Esophagus mucosa (tissue), 1 donor: ENCODE measurements at regions not wholly inside any gene's neighbourhood (a gene's known extent, or its start where the extent isn't known, plus 50 kb on each side); places are given as distances from the start of the nearest gene placed in this dataset.
"Not testable (repeated sequence)": the region's sequence is repeated elsewhere in the genome, so short reads cannot be mapped to it uniquely, and the experiment has no call there.

Source experiments
- ATAC-seq: fragments of 200-7000 bp; cut with Tn5 transposase; one replicate; pipeline ENCODE4 v1.9.1; 2020
- donor health status: DM: yes; HTN: yes; CAD: no.

GRCh38 chr1:229710746-229711145, 84.7 kb downstream of the URB2 start:
- ATAC-seq = no peak

GRCh38 chr1:229714306-229714705, 88.3 kb downstream of the URB2 start:
- ATAC-seq = no peak

DNA sequence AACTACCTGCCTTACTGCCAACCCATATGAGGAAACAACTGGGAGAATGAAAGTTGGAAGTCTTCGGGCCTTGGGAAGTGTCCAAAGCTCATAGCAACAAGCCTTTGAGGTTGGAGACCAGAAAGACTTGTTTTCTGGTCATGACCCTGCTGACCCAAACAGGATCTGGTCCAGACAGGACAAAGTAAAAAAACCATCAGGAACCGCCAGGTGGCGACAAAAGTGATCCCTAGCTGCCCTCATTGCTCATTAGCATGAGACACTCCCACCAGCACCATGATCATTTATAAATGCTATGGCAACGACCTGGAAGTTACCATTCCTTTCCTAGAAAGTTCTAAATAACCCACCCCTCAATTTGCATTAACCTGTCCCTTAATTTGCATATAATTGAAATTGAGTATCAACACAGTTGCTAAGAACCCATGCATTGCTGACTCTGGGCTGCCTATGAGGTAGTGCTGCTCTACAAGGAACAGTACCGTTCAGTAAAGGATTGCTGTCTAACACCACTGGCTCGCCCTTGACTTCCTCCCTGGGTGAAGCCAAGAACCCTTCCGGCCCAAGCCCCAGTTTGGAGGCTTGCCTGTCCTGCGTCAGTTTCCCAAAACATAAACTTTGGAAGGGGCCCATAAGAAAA, 89.0 kb downstream of the URB2 start:
- peak; percentile 80 for ATAC-seq

DNA sequence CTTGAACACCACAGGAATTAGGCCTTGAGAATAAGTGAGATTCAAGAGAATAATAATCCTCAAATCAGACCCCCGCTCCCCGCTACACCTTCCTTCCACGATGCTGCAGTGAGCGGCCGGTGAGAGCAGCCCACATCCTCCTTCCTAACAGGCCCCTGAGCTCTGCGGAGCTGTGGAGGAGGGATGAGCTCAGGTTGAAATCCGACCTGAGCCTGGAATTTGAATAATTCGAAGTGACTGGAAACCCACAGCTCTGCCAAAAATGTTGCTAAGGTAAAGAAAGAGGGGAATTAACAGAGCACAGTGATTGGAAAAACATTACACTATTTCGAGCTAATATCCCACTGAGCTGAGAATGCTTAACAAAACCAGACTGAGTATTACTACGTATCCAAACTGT, 90.0 kb downstream of the URB2 start:
- ATAC-seq = no peak

DNA sequence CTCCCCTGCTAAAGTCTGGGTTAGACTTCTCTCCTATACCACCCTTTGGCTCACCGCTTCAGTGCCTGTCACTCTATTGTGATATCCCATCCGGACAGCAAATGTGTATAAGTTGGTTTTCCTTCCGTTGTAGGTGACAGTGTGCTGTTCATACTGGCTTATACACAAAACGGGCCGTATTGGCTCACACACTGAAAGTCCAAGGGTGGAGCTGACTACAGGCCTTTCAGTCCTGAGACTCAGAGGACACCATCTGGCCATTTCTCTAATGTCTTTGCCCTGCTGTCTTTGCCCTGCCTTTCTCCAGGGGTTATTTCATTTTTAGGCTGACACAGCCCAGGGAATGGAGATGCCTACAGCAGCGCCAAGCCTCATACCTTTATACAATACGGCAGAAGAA, 90.7 kb downstream of the URB2 start:
- ATAC-seq = no peak

- peak; percentile 37 for ATAC-seq
These were observed 91.9 kb downstream of the URB2 start for GRCh38 chr1:229717786-229718576.

DNA sequence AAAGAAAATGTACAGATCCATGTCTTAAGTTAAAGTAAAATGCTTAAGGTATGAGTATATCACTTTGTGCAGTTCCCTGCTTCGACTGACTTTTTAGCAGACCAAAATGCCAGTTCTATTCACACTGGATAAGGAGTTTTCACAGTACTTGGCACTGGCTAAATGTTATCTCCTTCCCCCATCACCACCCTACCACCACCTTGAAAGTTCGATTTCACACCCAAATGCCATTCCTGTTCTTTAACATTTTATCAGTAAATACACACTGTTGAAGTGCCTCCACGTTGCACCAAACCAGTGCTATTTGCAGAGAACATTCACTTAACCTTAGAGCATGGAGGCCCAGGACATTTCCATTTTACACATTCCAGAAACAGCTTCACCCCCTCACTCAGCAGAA, 100.0 kb downstream of the URB2 start:
- ATAC-seq = no peak

DNA sequence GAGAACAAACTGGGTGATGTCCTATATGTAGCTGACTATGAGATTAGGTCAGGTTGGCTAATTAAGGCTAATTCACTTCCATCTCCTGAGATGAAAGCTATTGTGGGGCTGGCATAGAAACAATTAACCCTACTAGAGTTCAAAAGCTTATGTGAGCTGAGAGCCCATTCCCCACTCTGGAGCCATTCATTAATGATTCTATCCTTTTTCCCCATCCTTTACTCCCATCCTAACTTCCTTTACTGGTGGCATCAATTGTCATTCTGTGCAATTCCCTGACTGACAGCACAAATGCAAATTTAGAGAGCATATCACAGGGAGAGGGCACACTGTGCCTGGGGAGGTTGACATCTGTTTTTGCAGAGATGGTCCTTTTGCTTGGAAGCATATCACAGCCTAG, 103.9 kb downstream of the URB2 start:
- no peak for ATAC-seq

DNA sequence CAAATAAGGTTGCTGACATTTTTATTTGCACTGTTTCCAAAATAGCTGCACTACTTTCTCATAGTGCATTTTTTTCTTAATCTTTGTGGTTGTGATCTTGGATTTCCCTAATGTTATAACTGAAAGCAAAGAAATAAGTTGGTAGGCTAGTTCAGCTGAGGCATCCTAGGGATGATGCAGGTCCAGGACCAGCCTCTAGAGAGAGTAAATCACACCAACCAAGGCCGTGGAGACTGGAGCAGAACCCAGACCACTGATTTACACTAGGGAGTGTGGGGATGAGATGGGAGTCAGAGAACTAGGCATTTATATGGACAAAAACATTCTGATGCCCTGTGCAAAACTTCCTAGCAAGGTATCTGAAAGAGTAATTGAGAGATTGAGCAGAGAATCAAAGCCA, 104.5 kb downstream of the URB2 start:
- ATAC-seq = no peak

- ATAC-seq = no peak
These were observed 106.0 kb downstream of the URB2 start for GRCh38 chr1:229732061-229732460.

- ATAC-seq = no peak
These were observed 110.3 kb downstream of the URB2 start for GRCh38 chr1:229736376-229736775.

DNA sequence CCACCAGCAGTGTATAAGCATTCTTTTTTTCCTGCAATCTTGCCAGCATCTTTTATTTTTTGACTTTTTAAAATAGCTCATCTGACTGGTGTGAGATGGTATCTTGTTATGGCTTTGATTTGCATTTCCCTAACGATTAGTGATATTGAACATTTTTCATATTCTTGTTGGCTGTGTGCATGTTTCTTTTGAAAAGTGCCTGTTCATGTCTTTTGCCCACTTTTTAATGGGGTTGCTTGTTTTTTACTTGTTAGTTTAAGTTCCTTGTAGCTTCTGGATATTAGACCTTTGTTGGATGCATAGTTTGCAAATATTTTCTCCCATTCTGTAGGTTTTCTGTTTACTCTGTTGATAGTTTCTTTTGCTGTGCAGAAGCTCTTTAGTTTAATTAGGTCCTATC, 116.6 kb downstream of the URB2 start:
- ATAC-seq = not testable (repeated sequence)

DNA sequence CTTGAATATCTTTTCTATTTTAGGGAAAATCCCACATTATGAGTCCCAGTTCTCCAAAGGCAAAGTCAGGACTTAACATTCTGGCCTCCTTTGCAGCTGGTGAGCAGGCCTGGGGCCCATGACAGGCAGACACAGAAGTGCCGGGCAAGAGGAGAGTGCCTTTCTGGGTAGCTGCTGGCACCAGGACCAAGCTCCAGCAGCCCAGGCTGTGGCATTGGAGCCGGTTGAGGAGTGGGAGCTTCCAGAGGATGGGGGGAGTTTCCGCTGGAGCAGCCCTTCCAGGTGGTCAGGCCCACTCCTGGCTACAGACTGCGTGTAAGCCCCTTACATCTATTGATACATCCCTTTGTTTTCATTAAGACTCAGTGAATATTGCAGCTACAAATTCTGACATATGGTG, 123.9 kb downstream of the URB2 start:
- no peak for ATAC-seq

DNA sequence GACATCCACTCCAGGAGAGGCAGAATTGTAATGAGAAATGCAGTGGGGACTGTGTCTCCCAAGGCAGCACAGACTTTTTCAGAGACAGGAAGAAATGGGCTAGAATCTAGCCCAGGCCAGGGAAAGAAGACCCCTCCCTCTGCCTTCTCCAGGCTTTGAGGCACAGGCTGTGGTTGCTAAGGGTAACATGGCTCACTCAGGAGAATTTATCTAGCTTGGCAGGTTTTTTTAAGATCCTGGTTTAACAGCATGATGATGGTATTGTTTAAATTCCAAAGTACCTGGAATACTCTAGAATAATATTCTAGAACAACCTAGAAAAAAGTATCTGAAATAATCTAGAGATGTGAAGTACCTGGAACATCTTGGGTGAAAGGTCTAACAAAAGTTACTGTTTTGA, 125.6 kb downstream of the URB2 start:
- no peak for ATAC-seq

DNA sequence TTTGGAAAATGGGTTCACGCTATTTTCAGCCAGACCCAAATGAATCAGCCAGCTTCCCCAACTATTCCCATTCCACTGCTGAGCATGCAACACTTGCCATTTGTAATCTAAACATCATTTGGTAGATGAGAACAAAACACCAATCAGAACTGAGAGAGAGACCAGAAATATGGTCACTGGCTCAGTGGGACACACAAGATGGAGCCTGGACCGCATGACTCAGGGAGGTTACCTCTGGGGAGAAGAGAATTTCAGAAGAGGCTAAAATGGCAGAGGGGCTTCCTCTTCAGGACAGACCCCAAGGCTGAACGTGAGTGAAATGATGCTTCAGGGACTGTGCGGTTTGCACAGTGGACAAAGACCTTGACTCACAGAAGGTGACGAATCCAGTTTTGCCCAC, 126.6 kb downstream of the URB2 start:
- no peak for ATAC-seq

DNA sequence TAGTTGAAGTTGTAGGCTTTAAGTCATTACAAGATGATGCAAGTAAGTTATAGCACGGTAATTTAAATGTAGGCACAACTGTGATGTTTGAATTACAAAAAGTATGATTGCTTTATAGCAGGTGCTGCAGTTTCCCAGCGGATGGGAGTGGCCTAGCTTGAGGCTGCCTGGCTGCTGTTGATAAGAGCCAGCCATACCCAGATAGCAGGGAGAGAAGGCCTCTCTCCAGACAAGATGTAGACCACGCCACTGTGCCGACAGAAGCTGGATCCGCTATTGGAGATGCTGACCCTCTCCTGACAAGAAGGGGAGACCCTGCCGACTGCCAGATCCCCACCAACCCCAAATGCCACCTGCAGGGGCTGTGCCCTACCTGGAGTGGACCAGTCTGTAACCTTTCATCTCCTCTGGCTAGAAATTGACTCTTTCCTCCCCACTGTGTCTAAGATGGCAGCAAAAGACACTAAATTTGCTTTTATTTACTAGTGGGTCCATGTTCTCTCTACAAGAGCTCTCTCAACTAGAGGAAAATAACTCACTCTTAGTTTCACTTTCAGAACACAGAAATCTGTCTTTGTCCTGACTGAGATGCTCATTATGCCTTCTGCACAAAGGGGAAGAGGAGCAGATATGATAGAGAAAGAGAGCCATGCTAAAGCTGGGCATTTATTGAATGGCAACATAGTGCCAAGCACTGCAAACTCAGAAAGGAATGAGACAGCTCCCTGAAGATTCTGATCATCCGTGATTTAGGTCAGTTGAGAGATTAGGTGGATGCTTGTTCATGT, 127.9 kb downstream of the URB2 start:
- no peak for ATAC-seq

- ATAC-seq = peak; percentile 60
These were observed 130.6 kb downstream of the URB2 start for GRCh38 chr1:229756666-229757065.

- peak; percentile 28 for ATAC-seq
These were observed 131.2 kb downstream of the URB2 start for GRCh38 chr1:229757226-229757625.

DNA sequence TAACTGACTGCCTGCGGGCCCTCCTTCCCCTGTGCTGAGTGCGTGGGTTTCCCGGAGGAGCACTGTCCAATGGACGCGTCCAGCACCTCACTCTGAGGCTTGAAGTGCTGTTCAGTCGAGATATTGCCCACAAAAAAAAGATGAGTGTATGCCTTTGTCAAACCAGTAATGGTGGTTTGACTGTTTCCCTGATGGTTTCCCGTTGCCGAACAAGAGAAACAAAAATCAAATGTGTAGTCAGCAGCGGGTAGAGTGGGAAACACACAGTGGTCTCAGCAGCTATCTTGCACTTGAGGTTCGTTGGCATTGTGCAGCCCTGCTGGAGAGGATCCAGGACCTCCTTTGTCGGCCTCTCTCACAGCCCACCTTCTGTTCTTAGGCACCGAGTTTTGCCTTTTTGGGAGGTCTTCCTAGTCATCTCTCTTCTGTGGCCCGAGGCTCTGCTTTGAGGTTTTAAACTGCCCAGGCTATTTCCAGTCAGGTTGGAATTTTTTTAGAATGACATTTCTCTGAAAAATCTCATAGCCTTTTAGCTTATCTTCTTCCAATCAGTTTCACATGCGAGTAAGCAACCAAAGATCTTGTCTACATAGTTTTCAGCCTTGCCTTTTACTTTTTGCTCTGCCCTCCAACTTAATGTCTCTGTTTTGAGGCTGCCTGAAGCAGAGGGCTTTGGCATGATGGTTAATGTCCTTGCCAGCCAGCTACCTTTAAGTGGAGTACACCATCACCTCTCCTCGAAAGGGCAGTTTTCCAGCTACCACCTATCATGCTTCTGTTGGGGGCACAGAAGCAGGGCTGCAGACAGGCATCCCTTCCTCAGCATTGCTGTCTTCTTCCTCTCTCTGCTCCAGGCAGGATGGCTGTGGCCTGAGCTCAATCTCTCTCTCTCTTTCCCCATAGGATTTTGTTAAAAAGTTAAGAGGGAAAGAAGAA, 132.3 kb downstream of the URB2 start:
- ATAC-seq = no peak

GRCh38 chr1:229759037-229759435, 133.0 kb downstream of the URB2 start:
- no peak for ATAC-seq

GRCh38 chr1:229759586-229759985, 133.5 kb downstream of the URB2 start:
- no peak for ATAC-seq

DNA sequence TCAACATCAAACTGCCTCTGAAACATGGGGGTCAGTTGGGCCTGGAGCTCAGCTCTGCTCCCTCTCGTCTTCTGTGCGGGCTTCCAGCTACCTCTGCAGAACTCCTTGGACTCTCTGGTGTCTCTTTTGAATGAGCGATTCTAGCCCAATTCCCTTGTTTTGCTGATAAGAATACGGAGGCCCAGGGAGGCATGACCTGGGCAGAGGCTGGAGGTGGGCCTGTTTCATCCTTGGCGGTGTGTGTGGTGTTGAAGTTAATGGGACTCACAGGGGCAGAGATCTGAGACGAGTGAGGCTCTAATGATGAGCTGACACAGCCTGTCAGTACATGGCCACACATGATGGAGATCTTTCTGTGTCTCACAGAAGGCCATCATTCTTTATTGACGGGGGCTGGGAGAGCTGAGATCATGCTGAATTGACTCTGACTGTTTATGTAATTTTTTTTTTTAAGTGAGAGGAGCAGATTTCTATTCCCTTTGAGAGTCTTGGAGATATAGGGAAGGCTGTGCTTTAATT, 134.5 kb downstream of the URB2 start:
- ATAC-seq = no peak
